Spleen (tissue), 11 donors: ENCODE measurements at regions not wholly inside any gene's neighbourhood (a gene's known extent, or its start where the extent isn't known, plus 50 kb on each side); places are given as distances from the start of the nearest gene placed in this dataset.
"Not testable (repeated sequence)": the region's sequence is repeated elsewhere in the genome, so short reads cannot be mapped to it uniquely, and the experiment has no call there.

Experiments used
- DNase-seq: peaks from one replicate; pipeline ENCODE4 v3.0.0-alpha.2; 2020
- H3K27ac ChIP-seq, 8 donors: fragments of 200-600 bp; sonication (generic) in 7 of 8; 1 replicate in 4 of 8; 2 replicates in 4 of 8; pipeline versions ENCODE4 v1.5.0 to v1.8.0; 2016 to 2021; ENCODE audit warnings: inconsistent platforms in 4 of 8, mild to moderate bottlenecking in 4 of 8, moderate library complexity in 1 of 8
- H3K27me3 ChIP-seq, 7 donors: fragments of 200-600 bp; sonication (generic) in 6 of 7; replicated peaks in 1 of 7; 1 replicate in 4 of 7; 2 replicates in 3 of 7; pipeline versions ENCODE4 v1.5.0 to v1.8.0; 2016 to 2021; ENCODE audit warnings: inconsistent platforms in 3 of 7, mild to moderate bottlenecking in 1 of 7
- H3K36me3 ChIP-seq, 6 donors: fragments of 200-600 bp; sonication (generic) in 5 of 6; 1 replicate in 4 of 6; 2 replicates in 2 of 6; pipeline versions ENCODE4 v1.5.0 to v1.8.0; 2016 to 2021; ENCODE audit warnings: inconsistent platforms in 2 of 6
- H3K4me1 ChIP-seq, 6 donors: fragments of 200-600 bp; sonication (generic) in 5 of 6; 1 replicate in 3 of 6; 2 replicates in 3 of 6; pipeline versions ENCODE4 v1.5.0 to v1.8.0; 2016 to 2021; ENCODE audit warnings: inconsistent platforms in 3 of 6
- H3K4me3 ChIP-seq, 8 donors: fragments of 200-600 bp; sonication (generic) in 7 of 8; 1 replicate in 4 of 8; 2 replicates in 4 of 8; pipeline versions ENCODE4 v1.5.0 to v1.8.0; 2016 to 2021; ENCODE audit warnings: inconsistent platforms in 4 of 8, mild to moderate bottlenecking in 4 of 8, moderate library complexity in 2 of 8
- H3K9me3 ChIP-seq, 8 donors: fragments of 200-600 bp; sonication (generic) in 7 of 8; 1 replicate in 4 of 8; 2 replicates in 4 of 8; pipeline versions ENCODE4 v1.5.0 to v1.8.0; 2016 to 2021; ENCODE audit warnings: inconsistent platforms in 4 of 8
- POLR2A ChIP-seq, 3 donors: fragments of 450-650 bp; IDR thresholded peaks; one replicate each; pipeline ENCODE4 v1.5.1; 2017; ENCODE audit warnings: antibody characterized with exemption in 3 of 3, mild to moderate bottlenecking in 1 of 3
- POLR2AphosphoS5 ChIP-seq, 3 donors: sonication (generic); formaldehyde crosslinking; IDR thresholded peaks; one replicate each; pipeline ENCODE4 v1.5.1; 2017; ENCODE audit warnings: antibody characterized with exemption in 3 of 3
- WGBS, 5 donors: extraction: QIAGEN DNeasy Blood & Tissue Kit in 3 of 5; methylation state at CpG; one replicate each; pipeline versions ENCODE4 v1.1.5 to v1.1.7; 2013 to 2018; 5-methylcytosine and 5-hydroxymethylcytosine counted together
- intact Hi-C: fragments of 100-400 bp; cut with DNase I; formaldehyde crosslinking; loops from one replicate; pipeline ENCODE4 v1.15.0; 2023; ENCODE audit warnings: low total_unique reads
- TF ChIP-seq, protein P1 (sequence below), 11 experiments: fragments of 200-600 bp in 7 of 11; fragments of 450-650 bp in 4 of 11; sonication (generic) in 4 of 11; IDR thresholded peaks in 8 of 11; conservative IDR thresholded peaks in 3 of 11; 1 replicate in 7 of 11; 2 replicates in 4 of 11; pipeline versions ENCODE4 v1.4.0 to v1.8.0; 2016 to 2021; ENCODE audit warnings: antibody characterized with exemption in 11 of 11, inconsistent platforms in 4 of 11, mild to moderate bottlenecking in 1 of 11
- donor health status: healthy with polysubstance abuse.
- donor health status: DM: no; HTN: no; CAD: no; lungs with moderate emphysema.
- donor health status: DM: no; HTN: no; CAD: no.
- donor health status: Bipolar disorder and iron deficiency.
- donor health status: healthy.
- donor health status: DM: no; HTN: no; CAD: no.
- donor health status: DM: yes; HTN: yes; CAD: no.

DNA sequence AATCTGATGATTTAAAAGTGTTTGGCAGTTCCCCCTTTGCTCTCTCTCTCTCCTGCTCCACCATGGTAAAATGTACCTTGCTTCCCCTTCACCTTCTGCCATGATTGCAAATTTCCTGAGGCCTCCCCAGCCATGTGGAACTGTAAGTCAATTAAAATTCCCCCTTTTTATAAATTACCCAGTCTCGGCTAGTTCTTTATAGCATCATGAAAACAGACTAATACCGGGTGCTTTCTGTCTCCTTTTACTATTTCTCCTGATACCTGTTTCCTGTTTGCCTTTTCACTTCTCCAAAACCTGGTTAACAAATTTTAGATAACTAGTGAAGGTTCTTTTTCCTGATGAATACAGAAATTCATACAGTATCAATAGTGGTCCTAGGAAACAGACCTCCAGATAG, 1670.3 kb downstream of the MRPL39 start:
- peaks cover 0 to 11% (median 0%) of the 10 kb centered on the region in 6 donors for H3K4me1 ChIP-seq
- no peak overlapping the region for H3K27ac ChIP-seq
- no peak overlapping the region for H3K4me3 ChIP-seq
- no peaks in the 10 kb centered on the region for H3K36me3 ChIP-seq
- H3K27me3 ChIP-seq: no peaks in the 10 kb centered on the region
- WGBS, 5 donors: 42 to 66% (median 54%) methylated on average over 2 of the region's 2 CpGs
- intact Hi-C loops: no loop called here
- no peak for DNase-seq
- H3K9me3 ChIP-seq: no peaks in the 10 kb centered on the region
- TF ChIP-seq POLR2AphosphoS5 (IDR thresholded peaks at IDR 0.05) (no peak), POLR2A (IDR thresholded peaks at IDR 0.05) (no peak)
- TF ChIP-seq, protein P1, sequence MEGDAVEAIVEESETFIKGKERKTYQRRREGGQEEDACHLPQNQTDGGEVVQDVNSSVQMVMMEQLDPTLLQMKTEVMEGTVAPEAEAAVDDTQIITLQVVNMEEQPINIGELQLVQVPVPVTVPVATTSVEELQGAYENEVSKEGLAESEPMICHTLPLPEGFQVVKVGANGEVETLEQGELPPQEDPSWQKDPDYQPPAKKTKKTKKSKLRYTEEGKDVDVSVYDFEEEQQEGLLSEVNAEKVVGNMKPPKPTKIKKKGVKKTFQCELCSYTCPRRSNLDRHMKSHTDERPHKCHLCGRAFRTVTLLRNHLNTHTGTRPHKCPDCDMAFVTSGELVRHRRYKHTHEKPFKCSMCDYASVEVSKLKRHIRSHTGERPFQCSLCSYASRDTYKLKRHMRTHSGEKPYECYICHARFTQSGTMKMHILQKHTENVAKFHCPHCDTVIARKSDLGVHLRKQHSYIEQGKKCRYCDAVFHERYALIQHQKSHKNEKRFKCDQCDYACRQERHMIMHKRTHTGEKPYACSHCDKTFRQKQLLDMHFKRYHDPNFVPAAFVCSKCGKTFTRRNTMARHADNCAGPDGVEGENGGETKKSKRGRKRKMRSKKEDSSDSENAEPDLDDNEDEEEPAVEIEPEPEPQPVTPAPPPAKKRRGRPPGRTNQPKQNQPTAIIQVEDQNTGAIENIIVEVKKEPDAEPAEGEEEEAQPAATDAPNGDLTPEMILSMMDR (IDR thresholded peaks at IDR 0.05 in 8 of 11, conservative IDR thresholded peaks at IDR 0.05 in 3 of 11): no peak

DNA sequence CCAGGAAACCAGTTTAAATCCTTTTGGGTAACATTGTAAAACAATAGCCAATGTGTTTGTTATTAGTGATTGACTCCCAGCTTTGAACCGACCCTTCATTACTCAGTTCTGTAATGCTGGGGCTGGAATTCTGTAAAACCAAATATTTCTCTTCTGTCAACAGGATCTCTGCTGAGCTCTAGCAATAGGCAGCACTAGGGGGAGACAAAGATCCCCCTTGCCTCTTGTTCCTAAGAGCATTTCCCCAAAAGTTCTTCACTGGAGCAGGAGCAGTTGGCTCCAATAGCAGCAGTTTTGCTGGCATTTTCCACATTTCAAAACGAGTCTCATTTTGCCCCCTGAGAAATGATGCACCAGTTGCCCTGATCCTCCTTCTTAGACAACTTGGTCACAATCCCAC, 1671.1 kb downstream of the MRPL39 start:
- H3K4me3 ChIP-seq: no peak overlapping the region
- DNase-seq: no peak
- H3K27me3 ChIP-seq: no peaks in the 10 kb centered on the region
- no peak for TF ChIP-seq POLR2A (IDR thresholded peaks at IDR 0.05)
- TF ChIP-seq, protein P1 (IDR thresholded peaks at IDR 0.05 in 8 of 11, conservative IDR thresholded peaks at IDR 0.05 in 3 of 11): peak in 4 of 11 experiments; percentile 23 to 32 (median 30)
- no peaks in the 10 kb centered on the region for H3K36me3 ChIP-seq
- no peak overlapping the region for H3K27ac ChIP-seq
- peaks cover 0 to 11% (median 0%) of the 10 kb centered on the region in 6 donors for H3K4me1 ChIP-seq
- WGBS, 5 donors: 71 to 87% (median 78%) methylated on average over 2 of the region's 2 CpGs
- H3K9me3 ChIP-seq: no peaks in the 10 kb centered on the region
- intact Hi-C loops: no loop called here

GRCh38 chr21:23930565-23930964, 1676.7 kb downstream of the MRPL39 start:
- no peaks in the 10 kb centered on the region for H3K4me1 ChIP-seq
- H3K9me3 ChIP-seq: no peaks in the 10 kb centered on the region
- H3K36me3 ChIP-seq: no peaks in the 10 kb centered on the region
- DNase-seq: no peak
- H3K27ac ChIP-seq: no peak overlapping the region
- WGBS, 5 donors: 79 to 90% (median 88%) methylated on average over 1 of the region's 1 CpG
- intact Hi-C loops: no loop called here
- H3K27me3 ChIP-seq: no peaks in the 10 kb centered on the region
- no peak overlapping the region for H3K4me3 ChIP-seq
- TF ChIP-seq POLR2AphosphoS5 (IDR thresholded peaks at IDR 0.05) (no peak), POLR2A (IDR thresholded peaks at IDR 0.05) (no peak)
- TF ChIP-seq, protein P1 (IDR thresholded peaks at IDR 0.05 in 8 of 11, conservative IDR thresholded peaks at IDR 0.05 in 3 of 11): no peak

GRCh38 chr21:23926430-23926829, 1680.9 kb downstream of the MRPL39 start:
- H3K36me3 ChIP-seq, H3K27me3 ChIP-seq, H3K4me3 ChIP-seq, DNase-seq, H3K9me3 ChIP-seq, H3K27ac ChIP-seq, intact Hi-C loops: not testable (repeated sequence)
- H3K4me1 ChIP-seq: peaks cover 0 to 16% (median 3%) of the 10 kb centered on the region in 6 donors
- WGBS, 5 donors: 83 to 96% (median 92%) methylated on average over 3 of the region's 3 CpGs
